ENCODE measurements at regions not wholly inside any gene's neighbourhood (a gene's known extent, or its start where the extent isn't known, plus 50 kb on each side); places are given as distances from the start of the nearest gene placed in this dataset.

GRCh38 chr14:71628433-71628832 lies 303.8 kb upstream of the RGS6 start:
- BruUV-seq (replicated peaks): no TSS peak

More at GRCh38 chr14:71628433-71628832, 303.8 kb upstream of the RGS6 start:
- no peak for FAIRE-seq
- no peaks in the 10 kb centered on the region for H3K36me3 ChIP-seq (ENCODE audit: control insufficient read depth, insufficient read depth, low read length)
- H4K20me1 ChIP-seq (replicated peaks; ENCODE audit: control insufficient read depth, insufficient read depth, low read length): no peaks in the 10 kb centered on the region
- intact Hi-C loops (cut with micrococcal nuclease): no loop called here
- no peak for DNase-seq (ENCODE audit: extremely low read depth in 1 of 4, low spot score in 3 of 4)
- H3K9me1 ChIP-seq (ENCODE audit: control insufficient read depth, insufficient read depth, low read length): no peaks in the 10 kb centered on the region
- H3K9ac ChIP-seq (ENCODE audit: insufficient read depth in 1 of 2, low read depth in 2 of 2, low read length in 2 of 2): no peak overlapping the region
- H2AFZ ChIP-seq (ENCODE audit: low read depth, low read length): no peak overlapping the region
- no peaks in the 10 kb centered on the region for H3K9me3 ChIP-seq (replicated peaks; ENCODE audit: control insufficient read depth, insufficient read depth, low read depth, low read length)
- H3K4me1 ChIP-seq (replicated peaks in 1 of 2; ENCODE audit: control insufficient read depth in 2 of 2, insufficient read depth in 2 of 2, low read length in 2 of 2): no peaks in the 10 kb centered on the region
- no peak overlapping the region for H3K4me3 ChIP-seq
- POLR2A ChIA-PET: no interaction called here
- H3K27me3 ChIP-seq (ENCODE audit: control insufficient read depth in 2 of 2, insufficient read depth in 2 of 2, low read length in 2 of 2): no peaks in the 10 kb centered on the region
- no peak overlapping the region for H3K4me2 ChIP-seq (ENCODE audit: insufficient read depth, low read length)
- peak overlapping the region; percentile 21; the same call in 1 of the 3 replicates for H3K27ac ChIP-seq (ENCODE audit: extremely low read depth, low read depth, low read length)
- in situ Hi-C loops (cut with MboI): no loop called here
- H3K79me2 ChIP-seq (ENCODE audit: control insufficient read depth, insufficient read depth, low read length): no peaks in the 10 kb centered on the region
- no peak for ATAC-seq
- CTCF ChIA-PET (ENCODE audit: low intra/inter-chr PET ratio): no interaction called here
- TF ChIP-seq CREBBP (IDR thresholded peaks at IDR 0.05; ENCODE audit: low read depth, low read length) (no peak), PBX2 (CRISPR knock-in tag; IDR thresholded peaks at IDR 0.05; ENCODE audit: low read depth) (no peak), PBX2 (tag; conservative IDR thresholded peaks at IDR 0.05; ENCODE audit: low read depth) (peak; percentile 78), SETDB1 (IDR thresholded peaks at IDR 0.05; ENCODE audit: low read length) (no peak), MEIS2 (IDR thresholded peaks at IDR 0.05; ENCODE audit: partially characterized antibody) (peak; percentile 56), MTA1 (IDR thresholded peaks at IDR 0.05; ENCODE audit: borderline replicate concordance) (no peak), ARID1B (IDR thresholded peaks at IDR 0.05) (no peak), JUN (IDR thresholded peaks at IDR 0.05; ENCODE audit: borderline replicate concordance, low read depth, low read length) (no peak), JUN (CRISPR knock-in tag; IDR thresholded peaks at IDR 0.05; ENCODE audit: borderline replicate concordance) (no peak), PKNOX1 (IDR thresholded peaks at IDR 0.05) (0 out of 2 replicates have a peak, but pooled peaks have one; percentile 20)

All from K562 (cell line).